ENCODE measurements at regions not wholly inside any gene's neighbourhood (a gene's known extent, or its start where the extent isn't known, plus 50 kb on each side); places are given as distances from the start of the nearest gene placed in this dataset.

GRCh38 chr15:31230630-31231485, 95.8 kb upstream of the KLF13 start:
- no peak for TF ChIP-seq POLR2A (IDR thresholded peaks at IDR 0.05)
- TF ChIP-seq CTCF (IDR thresholded peaks at IDR 0.05), result no peak
- no peak for TF ChIP-seq EP300 (IDR thresholded peaks at IDR 0.05)
- no peak for TF ChIP-seq POLR2AphosphoS5 (IDR thresholded peaks at IDR 0.05)
- no peak for ATAC-seq
- Histone ChIP-seq H3K27me3 (peaks cover 10% of the 10 kb centered on the region), H3K27ac (no peak overlapping the region), H3K4me1 (peaks cover 0 to 11% (median 6%) of the 10 kb centered on the region in 3 donors), H3K9me3 (no peaks in the 10 kb centered on the region), H3K36me3 (no peaks in the 10 kb centered on the region), H3K4me3 (no peak overlapping the region)
- WGBS, 2 donors (ENCODE audit: low coverage in 1 of 2), result 93 to 100% methylated on average over 1 to 6 of the region's 6 CpGs

GRCh38 chr15:31234815-31235214, 91.8 kb upstream of the KLF13 start:
- ATAC-seq, result no peak
- Histone ChIP-seq H3K4me3 (no peak overlapping the region), H3K4me1 (peaks cover 3 to 30% (median 22%) of the 10 kb centered on the region in 3 donors), H3K9me3 (no peaks in the 10 kb centered on the region), H3K27ac (peak overlapping the region in 2 of 4 donors; percentile 84 to 89), H3K27me3 (no peaks in the 10 kb centered on the region), H3K36me3 (no peaks in the 10 kb centered on the region)
- WGBS, 2 donors (ENCODE audit: low coverage in 1 of 2), result 67 to 71% methylated on average over 3 to 4 of the region's 5 CpGs
- TF ChIP-seq CTCF (IDR thresholded peaks at IDR 0.05), result no peak
- TF ChIP-seq EP300 (IDR thresholded peaks at IDR 0.05), result no peak
- no peak for TF ChIP-seq POLR2A (IDR thresholded peaks at IDR 0.05)
- no peak for TF ChIP-seq POLR2AphosphoS5 (IDR thresholded peaks at IDR 0.05)

- Histone ChIP-seq H3K4me1 (peaks cover 3 to 30% (median 22%) of the 10 kb centered on the region in 3 donors), H3K4me3 (no peak overlapping the region), H3K27ac (peak overlapping the region; percentile 66 to 92 (median 86)), H3K27me3 (no peaks in the 10 kb centered on the region), H3K36me3 (no peaks in the 10 kb centered on the region), H3K9me3 (no peaks in the 10 kb centered on the region)
- peak; percentile 28 for ATAC-seq
- WGBS, 2 donors (ENCODE audit: low coverage in 1 of 2), result 43 to 45% methylated on average over 13 to 14 of the region's 20 CpGs
- TF ChIP-seq CTCF (IDR thresholded peaks at IDR 0.05) (no peak), POLR2AphosphoS5 (IDR thresholded peaks at IDR 0.05) (no peak), POLR2A (IDR thresholded peaks at IDR 0.05) (no peak), EP300 (IDR thresholded peaks at IDR 0.05) (no peak)
These were observed 91.1 kb upstream of the KLF13 start for GRCh38 chr15:31235311-31236183.

- H3K27me3 ChIP-seq, result no peaks in the 10 kb centered on the region
- peaks cover 3 to 30% (median 22%) of the 10 kb centered on the region in 3 donors for H3K4me1 ChIP-seq
- H3K9me3 ChIP-seq, result no peaks in the 10 kb centered on the region
- TF ChIP-seq POLR2A (IDR thresholded peaks at IDR 0.05) (no peak), CTCF (IDR thresholded peaks at IDR 0.05) (peak in 2 of 4 experiments; percentile 14 to 28), POLR2AphosphoS5 (IDR thresholded peaks at IDR 0.05) (peak; percentile 95)
- H3K27ac ChIP-seq, result peak overlapping the region; percentile 66 to 92 (median 86)
- WGBS, 2 donors (ENCODE audit: low coverage in 1 of 2), result 4 to 14% methylated on average over 12 to 17 of the region's 19 CpGs
- H3K36me3 ChIP-seq, result no peaks in the 10 kb centered on the region
- peak overlapping the region in 1 of 2 donors; percentile 33 for H3K4me3 ChIP-seq
- peak; percentile 97 for ATAC-seq
These were observed 90.2 kb upstream of the KLF13 start for GRCh38 chr15:31236184-31237042.
